H9 (cell line): ENCODE measurements at regions not wholly inside any gene's neighbourhood (a gene's known extent, or its start where the extent isn't known, plus 50 kb on each side); places are given as distances from the start of the nearest gene placed in this dataset.

Source experiments
- DNase-seq: peaks from one replicate; pipeline ENCODE4 v3.0.0-alpha.2; 2017
- H2AFZ ChIP-seq: one replicate; pipeline ENCODE4 v1.6.1; 2013; ENCODE audit warnings: mild to moderate bottlenecking, low read length, control low read depth, moderate library complexity
- H2AK5ac ChIP-seq: 2 replicates; pipeline ENCODE4 v1.6.1; 2013; ENCODE audit warnings: low read length, control low read depth, mixed read lengths; ENCODE audit not compliant: insufficient read length
- H2BK120ac ChIP-seq: one replicate; pipeline ENCODE4 v1.6.1; 2013; ENCODE audit warnings: low read depth, mild to moderate bottlenecking, low read length, control low read depth, inconsistent platforms; ENCODE audit not compliant: poor library complexity, severe bottlenecking
- H2BK12ac ChIP-seq: 2 replicates; pipeline ENCODE4 v1.6.1; 2013; ENCODE audit warnings: low read length, control low read depth, mixed read lengths, low read depth; ENCODE audit not compliant: insufficient read length
- H2BK15ac ChIP-seq: 2 replicates; pipeline ENCODE4 v1.6.1; 2013; ENCODE audit warnings: low read depth, low read length, control low read depth
- H2BK20ac ChIP-seq: one replicate; pipeline ENCODE4 v1.6.1; 2013; ENCODE audit warnings: low read depth, mild to moderate bottlenecking, low read length, control low read depth, inconsistent platforms; ENCODE audit not compliant: poor library complexity, severe bottlenecking
- H2BK5ac ChIP-seq: 2 replicates; pipeline ENCODE4 v1.6.1; 2013; ENCODE audit warnings: low read length, control low read depth, mixed read lengths; ENCODE audit not compliant: insufficient read length
- H3K14ac ChIP-seq: 2 replicates; pipeline ENCODE4 v1.6.1; 2013; ENCODE audit warnings: low read length, control low read depth; ENCODE audit not compliant: insufficient read depth
- H3K18ac ChIP-seq: 2 replicates; pipeline ENCODE4 v1.6.1; 2013; ENCODE audit warnings: low read depth, mild to moderate bottlenecking, mixed read lengths, low read length, control low read depth; ENCODE audit not compliant: insufficient read length
- H3K23ac ChIP-seq: 2 replicates; pipeline ENCODE4 v1.6.1; 2013; ENCODE audit warnings: low read length, control low read depth, mixed read lengths, low read depth; ENCODE audit not compliant: insufficient read length
- H3K23me2 ChIP-seq: 2 replicates; pipeline ENCODE4 v1.6.1; 2013; ENCODE audit warnings: low read depth, mild to moderate bottlenecking, mixed read lengths, low read length, control low read depth; ENCODE audit not compliant: insufficient read length, poor library complexity, severe bottlenecking
- H3K27ac ChIP-seq: 2 replicates; pipeline ENCODE4 v1.5.1; 2013; ENCODE audit warnings: low read length, control low read depth, mixed read lengths, low read depth; ENCODE audit not compliant: insufficient read length
- H3K27me3 ChIP-seq: 2 replicates; pipeline ENCODE4 v1.6.1; 2013; ENCODE audit warnings: low read length, control low read depth, inconsistent platforms; ENCODE audit not compliant: insufficient read depth
- H3K4ac ChIP-seq: 2 replicates; pipeline ENCODE4 v1.6.1; 2013; ENCODE audit warnings: low read depth, mild to moderate bottlenecking, control low read depth, inconsistent platforms, low read length, moderate library complexity
- H3K4me1 ChIP-seq: 2 replicates; pipeline ENCODE4 v1.6.1; 2013; ENCODE audit warnings: low read length, control low read depth, inconsistent platforms; ENCODE audit not compliant: insufficient read depth
- H3K4me2 ChIP-seq: 2 replicates; pipeline ENCODE4 v1.6.1; 2013; ENCODE audit warnings: low read length, control low read depth, mixed read lengths; ENCODE audit not compliant: insufficient read length, insufficient read depth
- H3K56ac ChIP-seq: 2 replicates; pipeline ENCODE4 v1.6.1; 2013; ENCODE audit warnings: low read depth, mild to moderate bottlenecking, mixed read lengths, low read length, control low read depth; ENCODE audit not compliant: insufficient read length
- H3K79me1 ChIP-seq: 2 replicates; pipeline ENCODE4 v1.6.1; 2013; ENCODE audit warnings: low read depth, mild to moderate bottlenecking, moderate library complexity, low read length, control low read depth, inconsistent platforms; ENCODE audit not compliant: insufficient read depth, poor library complexity, severe bottlenecking
- H3K79me2 ChIP-seq: 2 replicates; pipeline ENCODE4 v1.6.1; 2013; ENCODE audit warnings: low read length, control low read depth, inconsistent platforms; ENCODE audit not compliant: insufficient read depth
- H3K9ac ChIP-seq: 2 replicates; pipeline ENCODE4 v1.6.1; 2013; ENCODE audit warnings: low read length, control low read depth, mixed read lengths; ENCODE audit not compliant: insufficient read length; ENCODE audit errors: extremely low read depth
- H3K9me3 ChIP-seq: one replicate; pipeline ENCODE4 v1.6.1; 2013; ENCODE audit warnings: low read depth, low read length, inconsistent platforms; ENCODE audit not compliant: control insufficient read depth
- H3T11ph ChIP-seq: one replicate; pipeline ENCODE4 v1.6.1; 2013; ENCODE audit warnings: mild to moderate bottlenecking, low read length, control low read depth, inconsistent platforms
- H4K20me1 ChIP-seq: one replicate; pipeline ENCODE4 v1.6.1; 2013; ENCODE audit not compliant: control insufficient read depth, insufficient read length, insufficient read depth
- H4K5ac ChIP-seq: 2 replicates; pipeline ENCODE4 v1.6.1; 2013; ENCODE audit warnings: low read depth, mild to moderate bottlenecking, mixed read lengths, low read length, control low read depth; ENCODE audit not compliant: insufficient read length
- H4K8ac ChIP-seq: replicated peaks from 2 replicates; pipeline ENCODE4 v1.6.1; 2013; ENCODE audit warnings: low read length, control low read depth, mixed read lengths, low read depth; ENCODE audit not compliant: insufficient read length
- H4K91ac ChIP-seq: 2 replicates; pipeline ENCODE4 v1.6.1; 2013; ENCODE audit warnings: low read depth, mild to moderate bottlenecking, moderate library complexity, mixed read lengths, low read length, control low read depth; ENCODE audit not compliant: insufficient read length
- H3K27ac Mint-ChIP-seq, 3 experiments: 2 replicates in 2 of 3; 3 replicates in 1 of 3; pipeline ENCODE4 v1.8.0; 2020 to 2021; ENCODE audit warnings: mixed read lengths in 3 of 3, mild to moderate bottlenecking in 1 of 3, moderate library complexity in 1 of 3
- H3K27me3 Mint-ChIP-seq: 2 replicates; pipeline ENCODE4 v1.8.0; 2021; ENCODE audit warnings: low read depth, mild to moderate bottlenecking, moderate library complexity, mixed read lengths
- H3K36me3 Mint-ChIP-seq, 3 experiments: 2 replicates in 2 of 3; 3 replicates in 1 of 3; pipeline ENCODE4 v1.8.0; 2020 to 2021; ENCODE audit warnings: low read depth in 3 of 3, mixed read lengths in 3 of 3; ENCODE audit not compliant: insufficient read depth in 1 of 3
- H3K4me1 Mint-ChIP-seq, 2 experiments: 2 replicates each; pipeline ENCODE4 v1.8.0; 2020; ENCODE audit warnings: mixed read lengths in 2 of 2
- H3K4me3 Mint-ChIP-seq, 2 experiments: 2 replicates in 1 of 2; 3 replicates in 1 of 2; pipeline ENCODE4 v1.8.0; 2020 to 2021; ENCODE audit warnings: mild to moderate bottlenecking in 2 of 2, mixed read lengths in 2 of 2, moderate library complexity in 1 of 2
- H3K9me3 Mint-ChIP-seq, 2 experiments: 2 replicates in 1 of 2; 3 replicates in 1 of 2; pipeline ENCODE4 v1.8.0; 2020; ENCODE audit warnings: mild to moderate bottlenecking in 2 of 2, mixed read lengths in 2 of 2, moderate library complexity in 1 of 2
- WGBS: extraction: QIAGEN DNeasy Blood & Tissue Kit; methylation state at CpG from one replicate; pipeline ENCODE4 v1.1.7; 2013; ENCODE audit warnings: missing lambda C conversion rate, low lambda C conversion rate, mixed read lengths; ENCODE audit not compliant: insufficient read length; ENCODE audit errors: extremely low coverage; 5-methylcytosine and 5-hydroxymethylcytosine counted together
- TF ChIP-seq, protein P1 (sequence below): fragments of 200-600 bp; sonication (generic); conservative IDR thresholded peaks from 3 replicates; pipeline ENCODE4 v1.8.0; 2021; ENCODE audit warnings: antibody characterized with exemption, mild to moderate bottlenecking

DNA sequence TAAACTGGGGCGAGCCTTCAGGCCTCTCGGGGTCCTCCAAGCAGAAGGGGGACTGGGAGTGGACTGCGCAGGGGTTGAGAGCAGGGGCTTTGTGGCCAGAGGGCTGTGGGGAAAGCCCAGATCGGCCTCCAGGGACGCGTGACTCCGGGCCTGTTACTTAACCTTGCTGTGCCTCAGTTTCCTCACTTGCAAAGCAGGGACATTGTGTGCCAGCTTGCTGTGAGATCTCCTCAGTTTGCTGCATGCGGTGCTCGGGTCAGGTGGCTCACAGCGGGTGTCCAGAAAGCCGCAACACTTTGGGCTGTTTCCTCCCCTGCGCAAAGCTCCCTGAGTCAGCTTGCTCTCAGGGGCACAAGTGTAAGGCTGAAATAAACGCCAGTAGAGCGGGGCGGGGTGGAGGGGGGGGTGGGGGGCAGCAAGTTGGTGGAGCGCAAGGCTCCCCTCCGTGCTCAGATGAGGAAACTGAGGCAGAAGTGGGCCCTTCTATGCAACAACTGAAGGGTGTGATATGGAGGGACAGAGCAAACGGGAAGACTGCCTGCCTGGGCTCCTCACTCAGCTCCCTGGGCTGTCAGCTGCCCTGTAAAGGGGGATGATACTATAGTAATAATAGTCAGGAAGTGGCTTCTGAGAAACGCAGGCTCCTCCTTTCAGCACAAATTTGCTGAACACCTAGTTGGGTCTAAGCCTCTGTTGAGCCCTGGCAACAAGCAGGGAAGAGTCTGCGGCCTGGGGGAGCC lies 101.0 kb downstream of the HMX1 start:
- no peak for DNase-seq
- Histone ChIP-seq H3K4me2 (no peak overlapping the region), H3K9ac (no peak overlapping the region)

More for the DNA sequence above, 101.0 kb downstream of the HMX1 start:
- Histone ChIP-seq H2AK5ac (no peak overlapping the region), H3K56ac (no peak overlapping the region), H2BK5ac (no peak overlapping the region), H4K8ac (no peak overlapping the region), H3K23ac (no peak overlapping the region), H3K79me1 (no peaks in the 10 kb centered on the region), H3K9me3 (no peaks in the 10 kb centered on the region), H3K18ac (no peak overlapping the region), H3K27me3 (peaks cover 2% of the 10 kb centered on the region; the same call in 1 of the 2 replicates), H2BK15ac (no peak overlapping the region), H4K5ac (no peak overlapping the region), H2BK12ac (no peak overlapping the region), H3K14ac (no peak overlapping the region), H3T11ph (no peak overlapping the region), H3K23me2 (no peaks in the 10 kb centered on the region), H3K4ac (no peak overlapping the region), H3K79me2 (no peaks in the 10 kb centered on the region), H4K20me1 (no peaks in the 10 kb centered on the region), H4K91ac (no peak overlapping the region), H3K27ac (no peak overlapping the region), H2BK120ac (no peak overlapping the region), H3K4me1 (no peaks in the 10 kb centered on the region; the same call in 1 of the 2 replicates), H2AFZ (no peak overlapping the region), H2BK20ac (no peak overlapping the region)
- H3K27me3 Mint-ChIP-seq = peaks cover 8% of the 10 kb centered on the region
- H3K4me3 Mint-ChIP-seq = no peak overlapping the region
- H3K36me3 Mint-ChIP-seq = no peaks in the 10 kb centered on the region
- no peak overlapping the region for H3K27ac Mint-ChIP-seq
- peaks cover 0 to 3% of the 10 kb centered on the region in 2 experiments; a peak in 1 of 5 replicates for H3K9me3 Mint-ChIP-seq
- TF ChIP-seq, protein P1, sequence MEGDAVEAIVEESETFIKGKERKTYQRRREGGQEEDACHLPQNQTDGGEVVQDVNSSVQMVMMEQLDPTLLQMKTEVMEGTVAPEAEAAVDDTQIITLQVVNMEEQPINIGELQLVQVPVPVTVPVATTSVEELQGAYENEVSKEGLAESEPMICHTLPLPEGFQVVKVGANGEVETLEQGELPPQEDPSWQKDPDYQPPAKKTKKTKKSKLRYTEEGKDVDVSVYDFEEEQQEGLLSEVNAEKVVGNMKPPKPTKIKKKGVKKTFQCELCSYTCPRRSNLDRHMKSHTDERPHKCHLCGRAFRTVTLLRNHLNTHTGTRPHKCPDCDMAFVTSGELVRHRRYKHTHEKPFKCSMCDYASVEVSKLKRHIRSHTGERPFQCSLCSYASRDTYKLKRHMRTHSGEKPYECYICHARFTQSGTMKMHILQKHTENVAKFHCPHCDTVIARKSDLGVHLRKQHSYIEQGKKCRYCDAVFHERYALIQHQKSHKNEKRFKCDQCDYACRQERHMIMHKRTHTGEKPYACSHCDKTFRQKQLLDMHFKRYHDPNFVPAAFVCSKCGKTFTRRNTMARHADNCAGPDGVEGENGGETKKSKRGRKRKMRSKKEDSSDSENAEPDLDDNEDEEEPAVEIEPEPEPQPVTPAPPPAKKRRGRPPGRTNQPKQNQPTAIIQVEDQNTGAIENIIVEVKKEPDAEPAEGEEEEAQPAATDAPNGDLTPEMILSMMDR = no peak
- no CpG with 5 or more reads among the region's 20 CpGs for WGBS
- H3K4me1 Mint-ChIP-seq = peaks cover 5 to 14% of the 10 kb centered on the region in 2 experiments
